ENCODE measurements at regions not wholly inside any gene's neighbourhood (a gene's known extent, or its start where the extent isn't known, plus 50 kb on each side); places are given as distances from the start of the nearest gene placed in this dataset.

- no peak for DNase-seq (ENCODE audit: low spot score)
These were observed 269.7 kb upstream of the THRB start for GRCh38 chr3:24764236-24764915.

- no peak for DNase-seq (ENCODE audit: low spot score)
These were observed 270.7 kb upstream of the THRB start for GRCh38 chr3:24765399-24765798.

GRCh38 chr3:24769918-24770317 lies 275.3 kb upstream of the THRB start:
- DNase-seq (ENCODE audit: low spot score) = no peak

GRCh38 chr3:24773798-24774197 lies 279.1 kb upstream of the THRB start:
- peak; percentile 91 for DNase-seq (ENCODE audit: low spot score)

- DNase-seq (ENCODE audit: low spot score) = no peak
These were observed 286.3 kb upstream of the THRB start for GRCh38 chr3:24780991-24781390.

- no peak for DNase-seq (ENCODE audit: low spot score)
These were observed 286.8 kb upstream of the THRB start for GRCh38 chr3:24781454-24781853.

- no peak for DNase-seq (ENCODE audit: low spot score)
These were observed 299.2 kb upstream of the THRB start for GRCh38 chr3:24793896-24794295.

GRCh38 chr3:24802614-24803013 lies 308.0 kb upstream of the THRB start:
- no peak for DNase-seq (ENCODE audit: low spot score)

GRCh38 chr3:24804095-24804494 lies 309.4 kb upstream of the THRB start:
- no peak for DNase-seq (ENCODE audit: low spot score)

- DNase-seq (ENCODE audit: low spot score) = peak; percentile 64
These were observed 316.2 kb upstream of the THRB start for GRCh38 chr3:24810881-24811280.

GRCh38 chr3:24812116-24812515 lies 317.5 kb upstream of the THRB start:
- DNase-seq (ENCODE audit: low spot score) = no peak

GRCh38 chr3:24818055-24818454 lies 323.4 kb upstream of the THRB start:
- DNase-seq (ENCODE audit: low spot score) = no peak

- no peak for DNase-seq (ENCODE audit: low spot score)
These were observed 333.4 kb upstream of the THRB start for GRCh38 chr3:24828011-24828410.

- DNase-seq (ENCODE audit: low spot score) = no peak
These were observed 333.9 kb upstream of the THRB start for GRCh38 chr3:24828551-24828950.

GRCh38 chr3:24829011-24829581 lies 334.4 kb upstream of the THRB start:
- peak; percentile 82 for DNase-seq (ENCODE audit: low spot score)

- no peak for DNase-seq (ENCODE audit: low spot score)
These were observed 335.1 kb upstream of the THRB start for GRCh38 chr3:24829629-24830229.

- DNase-seq (ENCODE audit: low spot score) = no peak
These were observed 335.8 kb upstream of the THRB start for GRCh38 chr3:24830230-24831152.

GRCh38 chr3:24831221-24831620 lies 336.6 kb upstream of the THRB start:
- no peak for DNase-seq (ENCODE audit: low spot score)

GRCh38 chr3:24832891-24833290 lies 338.2 kb upstream of the THRB start:
- no peak for DNase-seq (ENCODE audit: low spot score)

- DNase-seq (ENCODE audit: low spot score) = no peak
These were observed 339.8 kb upstream of the THRB start for GRCh38 chr3:24834442-24834841.

GRCh38 chr3:24835510-24835909 lies 340.9 kb upstream of the THRB start:
- no peak for DNase-seq (ENCODE audit: low spot score)

- no peak for DNase-seq (ENCODE audit: low spot score)
These were observed 343.0 kb upstream of the THRB start for GRCh38 chr3:24837601-24838000.

- DNase-seq (ENCODE audit: low spot score) = no peak
These were observed 343.9 kb upstream of the THRB start for GRCh38 chr3:24838533-24838932.
